ENCODE measurements at regions not wholly inside any gene's neighbourhood (a gene's known extent, or its start where the extent isn't known, plus 50 kb on each side); places are given as distances from the start of the nearest gene placed in this dataset.

DNA sequence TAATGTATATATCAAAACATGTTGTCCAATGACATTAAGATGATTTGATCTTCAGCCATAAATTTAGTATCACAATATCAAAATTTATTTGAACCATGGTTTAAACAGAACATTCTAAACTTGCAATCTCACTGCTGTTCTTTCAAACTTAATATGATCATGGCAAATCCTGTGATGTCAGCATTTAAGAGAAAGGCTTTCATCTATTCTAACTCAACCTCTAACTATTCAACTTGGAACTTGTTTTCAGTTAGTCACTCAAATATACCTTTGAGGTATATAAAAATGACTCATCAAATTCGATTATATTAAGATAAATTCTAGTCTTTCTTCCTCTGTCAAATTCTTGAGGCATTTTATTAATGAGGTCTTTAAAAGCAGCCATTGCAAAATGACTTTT lies 747.0 kb upstream of the FLRT2 start:
- TF ChIP-seq CTCF (IDR thresholded peaks at IDR 0.05) (no peak), POLR2AphosphoS5 (IDR thresholded peaks at IDR 0.05) (no peak)

All from upper lobe of left lung (tissue), 4 donors.